ENCODE measurements at regions not wholly inside any gene's neighbourhood (a gene's known extent, or its start where the extent isn't known, plus 50 kb on each side); places are given as distances from the start of the nearest gene placed in this dataset.
A peak's percentile ranks its signal among the peaks of the same experiment; 100 is the strongest.

- Histone ChIP-seq H3K27ac (ENCODE audit: low read depth in 1 of 2, low read length in 2 of 2) (no peak overlapping the region), H3K4me2 (replicated peaks; ENCODE audit: extremely low read depth, low read length, poor library complexity, severe bottlenecking) (no peak overlapping the region), H3K36me3 (replicated peaks in 1 of 2; ENCODE audit: control insufficient read depth in 1 of 2, insufficient read depth in 2 of 2, low read length in 2 of 2) (no peaks in the 10 kb centered on the region), H4K20me1 (ENCODE audit: insufficient read depth, low read length) (no peaks in the 10 kb centered on the region), H3K9ac (ENCODE audit: insufficient read depth, low read length, poor library complexity, severe bottlenecking) (no peak overlapping the region), H3K4me3 (replicated peaks in 1 of 3; ENCODE audit: low read depth in 2 of 3, low read length in 3 of 3) (no peak overlapping the region), H2AFZ (ENCODE audit: insufficient read depth, low read depth, low read length, poor library complexity, severe bottlenecking) (no peak overlapping the region), H3K27me3 (ENCODE audit: control insufficient read depth in 2 of 2, insufficient read depth in 2 of 2, low read length in 2 of 2) (peaks cover 23 to 71% of the 10 kb centered on the region in 2 donors), H3K79me2 (ENCODE audit: insufficient read depth, low read length) (no peaks in the 10 kb centered on the region), H3K9me3 (replicated peaks in 1 of 2; ENCODE audit: control insufficient read depth in 1 of 2, insufficient read depth in 1 of 2, low read length in 2 of 2) (peaks cover 5 to 9% of the 10 kb centered on the region in 2 donors), H3K4me1 (ENCODE audit: control insufficient read depth in 1 of 2, insufficient read depth in 2 of 2, low read length in 2 of 2) (peaks cover 0 to 5% of the 10 kb centered on the region in 2 donors)
- Mint-ChIP-seq H3K27me3 (ENCODE audit: low read depth in 3 of 3) (peaks cover 69 to 80% (median 72%) of the 10 kb centered on the region in 3 donors), H3K4me3 (peak overlapping the region in 1 of 2 donors; percentile 76), H3K27ac (peak overlapping the region in 1 of 7 donors; percentile 50), H3K9me3 (peaks cover 0 to 16% (median 3%) of the 10 kb centered on the region in 7 donors), H3K4me1 (peaks cover 10% of the 10 kb centered on the region), H3K36me3 (peaks cover 0 to 2% of the 10 kb centered on the region in 2 donors)
- no peak for DNase-seq
- intact Hi-C loops (cut with micrococcal nuclease), result no loop called here
- no peak for TF ChIP-seq CTCF (IDR thresholded peaks at IDR 0.05)
- WGBS (ENCODE audit: insufficient coverage), result 27% methylated on average over 17 of the region's 28 CpGs
Observed at GRCh38 chr16:85172455-85173145, 60.3 kb upstream of the CIBAR2 start.

- Histone ChIP-seq H2AFZ (ENCODE audit: insufficient read depth, low read depth, low read length, poor library complexity, severe bottlenecking) (no peak overlapping the region), H3K36me3 (replicated peaks in 1 of 2; ENCODE audit: control insufficient read depth in 1 of 2, insufficient read depth in 2 of 2, low read length in 2 of 2) (no peaks in the 10 kb centered on the region), H4K20me1 (ENCODE audit: insufficient read depth, low read length) (no peaks in the 10 kb centered on the region), H3K27ac (ENCODE audit: low read depth in 1 of 2, low read length in 2 of 2) (no peak overlapping the region), H3K9me3 (replicated peaks in 1 of 2; ENCODE audit: control insufficient read depth in 1 of 2, insufficient read depth in 1 of 2, low read length in 2 of 2) (peaks cover 4 to 5% of the 10 kb centered on the region in 2 donors), H3K4me3 (replicated peaks in 1 of 3; ENCODE audit: low read depth in 2 of 3, low read length in 3 of 3) (no peak overlapping the region), H3K9ac (ENCODE audit: insufficient read depth, low read length, poor library complexity, severe bottlenecking) (no peak overlapping the region), H3K4me2 (replicated peaks; ENCODE audit: extremely low read depth, low read length, poor library complexity, severe bottlenecking) (no peak overlapping the region), H3K4me1 (ENCODE audit: control insufficient read depth in 1 of 2, insufficient read depth in 2 of 2, low read length in 2 of 2) (peaks cover 0 to 5% of the 10 kb centered on the region in 2 donors), H3K79me2 (ENCODE audit: insufficient read depth, low read length) (no peaks in the 10 kb centered on the region), H3K27me3 (ENCODE audit: control insufficient read depth in 2 of 2, insufficient read depth in 2 of 2, low read length in 2 of 2) (peaks cover 18 to 63% of the 10 kb centered on the region in 2 donors)
- peaks cover 10% of the 10 kb centered on the region for H3K4me1 Mint-ChIP-seq
- intact Hi-C loops (cut with micrococcal nuclease), result no loop called here
- peaks cover 0 to 13% (median 2%) of the 10 kb centered on the region in 7 donors for H3K9me3 Mint-ChIP-seq
- H3K4me3 Mint-ChIP-seq, result peak overlapping the region in 1 of 2 donors; percentile 76
- DNase-seq, result no peak
- H3K27me3 Mint-ChIP-seq (ENCODE audit: low read depth in 3 of 3), result peaks cover 63 to 73% (median 64%) of the 10 kb centered on the region in 3 donors
- 87% methylated on average over 9 of the region's 14 CpGs for WGBS (ENCODE audit: insufficient coverage)
- H3K27ac Mint-ChIP-seq, result no peak overlapping the region
- peaks cover 0 to 2% of the 10 kb centered on the region in 2 donors for H3K36me3 Mint-ChIP-seq
- TF ChIP-seq CTCF (IDR thresholded peaks at IDR 0.05), result no peak
Observed at GRCh38 chr16:85173146-85173980, 61.1 kb upstream of the CIBAR2 start.

Data from CD14-positive monocyte (primary cell).